ENCODE measurements at regions not wholly inside any gene's neighbourhood (a gene's known extent, or its start where the extent isn't known, plus 50 kb on each side); places are given as distances from the start of the nearest gene placed in this dataset.
"Not testable (repeated sequence)": the region's sequence is repeated elsewhere in the genome, so short reads cannot be mapped to it uniquely, and the experiment has no call there.

GRCh38 chr4:49141955-49142354 lies 155.9 kb downstream of the CWH43 start:
- TF ChIP-seq POLR2A, CTCF, EP300 (IDR thresholded peaks at IDR 0.05): not testable (repeated sequence)
